B cell (primary cell): ENCODE measurements at regions not wholly inside any gene's neighbourhood (a gene's known extent, or its start where the extent isn't known, plus 50 kb on each side); places are given as distances from the start of the nearest gene placed in this dataset.

Source experiments
- ATAC-seq: fragments of 200-7000 bp; cut with Tn5 transposase; one replicate; pipeline ENCODE4 v1.10.0; 2021; ENCODE audit warnings: low read depth, mild to moderate bottlenecking, moderate number of reproducible peaks, moderate library complexity
- CTCF ChIA-PET: fragments of 350-600 bp; sonication (Branson Sonifier 250); formaldehyde crosslinking; loops from one replicate; lab custom pipeline; 2021; ENCODE audit warnings: antibody characterized with exemption, inconsistent platforms; lab: Charles Lee
- POLR2A ChIA-PET: fragments of 350-600 bp; sonication (Branson Sonifier 250); formaldehyde crosslinking; loops from one replicate; lab custom pipeline; 2021; ENCODE audit warnings: antibody characterized with exemption; lab: Charles Lee
- DNase-seq: peaks from one replicate; pipeline ENCODE4 v3.0.0; 2013
- H2AFZ ChIP-seq: 2 replicates; pipeline ENCODE4 v1.6.1; 2012; ENCODE audit warnings: mild to moderate bottlenecking, low read depth, low read length; ENCODE audit not compliant: insufficient read depth, poor library complexity, severe bottlenecking
- H3K27ac ChIP-seq, 2 donors: 1 replicate in 1 of 2; 2 replicates in 1 of 2; pipeline ENCODE4 v1.5.1; 2012 to 2013; ENCODE audit warnings: low read length in 2 of 2, mild to moderate bottlenecking in 2 of 2, moderate library complexity in 1 of 2
- H3K27me3 ChIP-seq, 4 experiments: fragments of 200-600 bp in 1 of 4; sonication (generic) in 1 of 4; replicated peaks in 1 of 4; 1 replicate in 2 of 4; 2 replicates in 2 of 4; pipeline versions ENCODE4 v1.6.1 to v1.7.0; 2013 to 2016; ENCODE audit warnings: low read length in 3 of 4, mild to moderate bottlenecking in 2 of 4, mixed read lengths in 1 of 4, moderate library complexity in 1 of 4; ENCODE audit not compliant: insufficient read depth in 4 of 4, control insufficient read depth in 3 of 4; ENCODE audit errors: control extremely low read depth in 1 of 4
- H3K36me3 ChIP-seq, 2 experiments: replicated peaks in 1 of 2; 1 replicate in 1 of 2; 2 replicates in 1 of 2; pipeline versions ENCODE4 v1.6.1 to v1.7.1; 2013; ENCODE audit warnings: low read length in 1 of 2; ENCODE audit not compliant: insufficient read depth in 2 of 2, control insufficient read depth in 1 of 2; ENCODE audit errors: control extremely low read depth in 1 of 2, extremely low read depth in 1 of 2
- H3K4me1 ChIP-seq, 2 donors: fragments of 200-600 bp in 1 of 2; sonication (generic) in 1 of 2; 1 replicate in 1 of 2; 2 replicates in 1 of 2; pipeline versions ENCODE4 v1.5.1 to v1.6.1; 2013 to 2017; ENCODE audit warnings: low read length in 2 of 2; ENCODE audit not compliant: control insufficient read depth in 2 of 2, insufficient read depth in 2 of 2
- H3K4me2 ChIP-seq: replicated peaks from 2 replicates; pipeline ENCODE3; 2012; ENCODE audit warnings: mild to moderate bottlenecking, low read depth, low read length; ENCODE audit not compliant: poor library complexity, severe bottlenecking
- H3K4me3 ChIP-seq, 5 experiments: fragments of 200-600 bp in 1 of 5; sonication (generic) in 1 of 5; 1 replicate in 3 of 5; 2 replicates in 2 of 5; pipeline versions ENCODE4 v1.5.1 to v1.7.0; 2011 to 2016; ENCODE audit warnings: low read length in 4 of 5, mild to moderate bottlenecking in 4 of 5, low read depth in 2 of 5, control low read depth in 1 of 5, moderate library complexity in 1 of 5; ENCODE audit not compliant: insufficient read depth in 1 of 5; ENCODE audit errors: control extremely low read depth in 1 of 5, extremely low read depth in 1 of 5
- H3K79me2 ChIP-seq: fragments of 200-600 bp; sonication (generic); one replicate; pipeline ENCODE4 v1.6.0; 2016; ENCODE audit warnings: low read length; ENCODE audit not compliant: control insufficient read depth, insufficient read depth
- H3K9ac ChIP-seq: fragments of 200-600 bp; sonication (generic); 2 replicates; pipeline ENCODE4 v1.6.1; 2017; ENCODE audit warnings: mild to moderate bottlenecking, low read length, moderate library complexity
- H3K9me3 ChIP-seq, 3 donors: one replicate each; pipeline versions ENCODE4 v1.6.1 to v1.7.1; 2013; ENCODE audit warnings: low read length in 2 of 3; ENCODE audit not compliant: control insufficient read depth in 2 of 3, insufficient read depth in 1 of 3; ENCODE audit errors: control extremely low read depth in 1 of 3
- H4K20me1 ChIP-seq: 2 replicates; pipeline ENCODE4 v1.6.0; 2012; ENCODE audit warnings: mild to moderate bottlenecking, low read length; ENCODE audit not compliant: insufficient read depth, control insufficient read depth, poor library complexity, severe bottlenecking
- H3K27ac Mint-ChIP-seq: one replicate; pipeline ENCODE4 v1.8.0; 2021; ENCODE audit warnings: mixed read lengths
- H3K27me3 Mint-ChIP-seq: one replicate; pipeline ENCODE4 v1.8.0; 2021; ENCODE audit warnings: mixed read lengths
- H3K4me1 Mint-ChIP-seq: one replicate; pipeline ENCODE4 v1.8.0; 2021; ENCODE audit warnings: mixed read lengths
- H3K4me3 Mint-ChIP-seq: one replicate; pipeline ENCODE4 v1.8.0; 2021; ENCODE audit warnings: mixed read lengths
- H3K9me3 Mint-ChIP-seq: one replicate; pipeline ENCODE4 v1.8.0; 2022; ENCODE audit warnings: mixed read lengths; ENCODE audit not compliant: insufficient read depth
- EZH2 ChIP-seq: IDR thresholded peaks from 2 replicates; pipeline ENCODE4 v1.6.1; 2012; ENCODE audit warnings: borderline replicate concordance, low read depth, mild to moderate bottlenecking, moderate library complexity, low read length; ENCODE audit not compliant: insufficient read depth, poor library complexity, severe bottlenecking
- WGBS: methylation state at CpG from one replicate; pipeline ENCODE4 v1.1.5; 2013; ENCODE audit warnings: missing lambda C conversion rate; ENCODE audit not compliant: insufficient coverage; 5-methylcytosine and 5-hydroxymethylcytosine counted together
- intact Hi-C: fragments of 100-400 bp; cut with micrococcal nuclease; formaldehyde crosslinking; loops from one replicate; pipeline ENCODE4 v1.10.0; 2022
- TF ChIP-seq, protein P1 (sequence below): fragments of 200-600 bp; IDR thresholded peaks from one replicate; pipeline ENCODE4 v1.8.0; 2022; ENCODE audit warnings: antibody characterized with exemption, mild to moderate bottlenecking

DNA sequence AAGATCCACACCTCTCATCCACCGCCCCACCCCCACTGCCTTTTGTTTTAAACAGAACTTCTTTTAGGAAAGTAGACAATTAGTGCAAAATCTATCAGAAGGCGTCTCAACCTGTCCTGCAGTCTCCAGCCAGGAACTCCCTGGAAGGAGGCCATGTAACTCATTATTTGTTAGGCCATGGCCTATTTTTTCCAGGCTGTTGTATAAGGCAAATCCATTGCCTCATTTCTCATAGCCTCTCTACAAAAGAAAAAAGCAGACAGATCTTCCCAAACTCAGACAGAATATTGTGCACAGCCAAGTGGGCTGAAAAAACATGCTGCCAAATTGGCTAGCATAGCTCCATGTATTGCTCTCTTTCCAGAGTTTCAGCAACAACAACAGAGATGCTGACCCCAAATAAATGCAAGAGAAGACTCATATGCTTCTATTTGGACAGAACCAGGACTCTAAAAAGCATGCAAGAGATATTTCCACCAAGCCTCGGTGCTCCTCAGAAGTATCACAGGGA is 770.7 kb upstream of the CXADR start:
- H3K36me3 ChIP-seq: no peaks in the 10 kb centered on the region
- H3K9me3 Mint-ChIP-seq: peaks cover 7% of the 10 kb centered on the region
- WGBS: 100% methylated on average over 1 of the region's 3 CpGs

GRCh38 chr21:16742741-16743140 is 770.1 kb upstream of the CXADR start:
- DNase-seq: no peak
- no CpG with 5 or more reads among the region's 5 CpGs for WGBS
- POLR2A ChIA-PET: no interaction called here

More for the DNA sequence above, 770.7 kb upstream of the CXADR start:
- Mint-ChIP-seq H3K4me1 (no peaks in the 10 kb centered on the region), H3K4me3 (no peak overlapping the region), H3K27me3 (no peaks in the 10 kb centered on the region), H3K27ac (no peak overlapping the region)
- Histone ChIP-seq H3K9me3 (no peaks in the 10 kb centered on the region), H3K4me3 (no peak overlapping the region), H2AFZ (no peak overlapping the region), H3K4me1 (no peaks in the 10 kb centered on the region), H3K9ac (no peak overlapping the region), H4K20me1 (no peaks in the 10 kb centered on the region), H3K27ac (no peak overlapping the region), H3K27me3 (no peaks in the 10 kb centered on the region), H3K4me2 (no peak overlapping the region), H3K79me2 (no peaks in the 10 kb centered on the region)
- ATAC-seq (no peak), DNase-seq (no peak)
- intact Hi-C loops: no loop called here
- CTCF ChIA-PET: no interaction called here
- TF ChIP-seq, protein P1, sequence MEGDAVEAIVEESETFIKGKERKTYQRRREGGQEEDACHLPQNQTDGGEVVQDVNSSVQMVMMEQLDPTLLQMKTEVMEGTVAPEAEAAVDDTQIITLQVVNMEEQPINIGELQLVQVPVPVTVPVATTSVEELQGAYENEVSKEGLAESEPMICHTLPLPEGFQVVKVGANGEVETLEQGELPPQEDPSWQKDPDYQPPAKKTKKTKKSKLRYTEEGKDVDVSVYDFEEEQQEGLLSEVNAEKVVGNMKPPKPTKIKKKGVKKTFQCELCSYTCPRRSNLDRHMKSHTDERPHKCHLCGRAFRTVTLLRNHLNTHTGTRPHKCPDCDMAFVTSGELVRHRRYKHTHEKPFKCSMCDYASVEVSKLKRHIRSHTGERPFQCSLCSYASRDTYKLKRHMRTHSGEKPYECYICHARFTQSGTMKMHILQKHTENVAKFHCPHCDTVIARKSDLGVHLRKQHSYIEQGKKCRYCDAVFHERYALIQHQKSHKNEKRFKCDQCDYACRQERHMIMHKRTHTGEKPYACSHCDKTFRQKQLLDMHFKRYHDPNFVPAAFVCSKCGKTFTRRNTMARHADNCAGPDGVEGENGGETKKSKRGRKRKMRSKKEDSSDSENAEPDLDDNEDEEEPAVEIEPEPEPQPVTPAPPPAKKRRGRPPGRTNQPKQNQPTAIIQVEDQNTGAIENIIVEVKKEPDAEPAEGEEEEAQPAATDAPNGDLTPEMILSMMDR: no peak
- no peak for TF ChIP-seq EZH2
- POLR2A ChIA-PET: no interaction called here

More at GRCh38 chr21:16742741-16743140, 770.1 kb upstream of the CXADR start:
- no peak overlapping the region for H3K27ac Mint-ChIP-seq
- H3K4me1 Mint-ChIP-seq: no peaks in the 10 kb centered on the region
- no peaks in the 10 kb centered on the region for H3K79me2 ChIP-seq
- CTCF ChIA-PET: no interaction called here
- intact Hi-C loops: no loop called here
- H3K9ac ChIP-seq: no peak overlapping the region
- no peak overlapping the region for H3K27ac ChIP-seq
- H3K4me1 ChIP-seq: no peaks in the 10 kb centered on the region
- no peaks in the 10 kb centered on the region for H3K27me3 ChIP-seq
- H3K9me3 ChIP-seq: no peaks in the 10 kb centered on the region
- no peaks in the 10 kb centered on the region for H3K27me3 Mint-ChIP-seq
- no peaks in the 10 kb centered on the region for H3K36me3 ChIP-seq
- no peak overlapping the region for H3K4me2 ChIP-seq
- TF ChIP-seq, protein P1: no peak
- TF ChIP-seq EZH2: no peak
- no peak overlapping the region for H3K4me3 ChIP-seq
- no peak overlapping the region for H3K4me3 Mint-ChIP-seq
- H3K9me3 Mint-ChIP-seq: peaks cover 7% of the 10 kb centered on the region
- H2AFZ ChIP-seq: no peak overlapping the region
- no peak for ATAC-seq
- no peaks in the 10 kb centered on the region for H4K20me1 ChIP-seq
